HCT116 (cell line): ENCODE measurements at regions not wholly inside any gene's neighbourhood (a gene's known extent, or its start where the extent isn't known, plus 50 kb on each side); places are given as distances from the start of the nearest gene placed in this dataset.

Experiments
- ATAC-seq: fragments of 200-7000 bp; cut with Tn5 transposase; 2 replicates; pipeline ENCODE4 v1.9.1; 2020; ENCODE audit warnings: mild to moderate bottlenecking, moderate library complexity
- BruUV-seq: library from RNA; stranded (reverse); fragments of 400-500 nt; replicated peaks from 2 replicates; lab custom pipeline; 2021; lab: Mats Ljungman, UMichigan
- CTCF ChIA-PET: fragments of 300-600 bp; sonication (Branson Sonifier 250); formaldehyde crosslinking; loops from one replicate; lab custom pipeline; 2021; ENCODE audit warnings: antibody characterized with exemption; lab: Charles Lee
- POLR2A ChIA-PET: fragments of 300-600, 350-600 bp; sonication (Branson Sonifier 250); formaldehyde crosslinking; loops from one replicate; lab custom pipeline; 2021; ENCODE audit warnings: antibody characterized with exemption; lab: Charles Lee
- RAD21 ChIA-PET, 2 experiments: fragments of 300-600 bp; sonication (Branson Sonifier 250); formaldehyde crosslinking; loops; one replicate each; lab custom pipeline; 2023; ENCODE audit warnings: low total read pairs in 2 of 2; ENCODE audit not compliant: uncharacterized antibody in 2 of 2, unreplicated experiment in 2 of 2, low non-redundant PET in 1 of 2; lab: Charles Lee
- DNase-seq: peaks from one replicate; pipeline ENCODE4 v3.0.0-alpha.2; 2010; ENCODE audit warnings: low read depth, low spot score
- H2AFZ ChIP-seq: fragments of 200-600 bp; shearing (Covaris generic), sonication (generic); 2 replicates; pipeline ENCODE4 v1.6.1; 2017; ENCODE audit warnings: low read depth, mixed run types, mixed read lengths, antibody characterized with exemption, low read length; ENCODE audit not compliant: poor library complexity, severe bottlenecking
- H3K27ac ChIP-seq: 2 replicates; pipeline ENCODE4 v1.5.1; 2012; ENCODE audit warnings: low read depth, low read length
- H3K27me3 ChIP-seq: fragments of 200-600 bp; sonication (generic); 2 replicates; pipeline ENCODE4 v1.6.1; 2016; ENCODE audit warnings: mixed run types, low read length, mixed read lengths; ENCODE audit not compliant: insufficient read depth
- H3K36me3 ChIP-seq, 2 experiments: fragments of 200-500 bp in 1 of 2; fragments of 200-600 bp in 1 of 2; sonication (Bioruptor generic) in 1 of 2; sonication (generic) in 1 of 2; 2 replicates each; pipeline versions ENCODE4 v1.5.1 to v1.6.1; 2014 to 2016; ENCODE audit warnings: low read length in 2 of 2, inconsistent platforms in 1 of 2, mixed read lengths in 1 of 2, mixed run types in 1 of 2; ENCODE audit not compliant: insufficient read depth in 2 of 2, control insufficient read depth in 1 of 2
- H3K4me1 ChIP-seq, 2 experiments: fragments of 200-600 bp in 1 of 2; sonication (generic) in 1 of 2; 2 replicates each; pipeline versions ENCODE4 v1.5.1 to v1.6.1; 2012 to 2017; ENCODE audit warnings: low read length in 2 of 2, inconsistent platforms in 1 of 2, mild to moderate bottlenecking in 1 of 2, mixed read lengths in 1 of 2, mixed run types in 1 of 2, moderate library complexity in 1 of 2; ENCODE audit not compliant: insufficient read depth in 2 of 2, control insufficient read depth in 1 of 2
- H3K4me2 ChIP-seq: fragments of 200-600 bp; sonication (generic); 2 replicates; pipeline ENCODE4 v1.6.1; 2017; ENCODE audit warnings: mixed run types, low read length, mixed read lengths
- H3K4me3 ChIP-seq, 2 experiments: fragments of 200-600 bp in 1 of 2; sonication (generic) in 1 of 2; replicated peaks in 1 of 2; 2 replicates each; pipeline ENCODE4 v1.5.1; 2011 to 2016; ENCODE audit warnings: low read length in 2 of 2, control low read depth in 1 of 2, low read depth in 1 of 2, mild to moderate bottlenecking in 1 of 2, mixed read lengths in 1 of 2, mixed run types in 1 of 2
- H3K79me2 ChIP-seq: fragments of 200-600 bp; sonication (generic); 2 replicates; pipeline ENCODE4 v1.6.1; 2017; ENCODE audit warnings: mild to moderate bottlenecking, mixed run types, low read length, moderate library complexity, mixed read lengths; ENCODE audit not compliant: insufficient read depth
- H3K9ac ChIP-seq: fragments of 200-600 bp; sonication (generic); 2 replicates; pipeline ENCODE4 v1.6.1; 2016; ENCODE audit warnings: low read length, mixed read lengths
- H3K9me2 ChIP-seq: fragments of 200-600 bp; sonication (generic), shearing (Covaris generic); 2 replicates; pipeline ENCODE4 v1.6.1; 2017; ENCODE audit warnings: mixed run types, mild to moderate bottlenecking, moderate library complexity; ENCODE audit not compliant: insufficient read depth
- H3K9me3 ChIP-seq, 2 experiments: fragments of 200-500 bp in 1 of 2; fragments of 200-600 bp in 1 of 2; sonication (Bioruptor generic) in 1 of 2; sonication (generic) in 1 of 2; 2 replicates each; pipeline ENCODE4 v1.6.1; 2014 to 2017; ENCODE audit warnings: low read length in 2 of 2, mixed read lengths in 2 of 2, inconsistent platforms in 1 of 2, low read depth in 1 of 2, mild to moderate bottlenecking in 1 of 2, mixed run types in 1 of 2, moderate library complexity in 1 of 2; ENCODE audit not compliant: control insufficient read depth in 1 of 2, insufficient read depth in 1 of 2
- H4K20me1 ChIP-seq: fragments of 200-600 bp; sonication (generic), shearing (Covaris generic); 2 replicates; pipeline ENCODE4 v1.6.1; 2017; ENCODE audit warnings: mixed run types, mild to moderate bottlenecking, moderate library complexity; ENCODE audit not compliant: insufficient read depth
- ATF3 ChIP-seq: IDR thresholded peaks from 2 replicates; pipeline ENCODE4 v1.6.1; 2012
- CBX3 ChIP-seq: IDR thresholded peaks from 2 replicates; pipeline ENCODE4 v1.6.1; 2012; ENCODE audit warnings: low read depth
- EGR1 ChIP-seq: IDR thresholded peaks from 2 replicates; pipeline ENCODE4 v1.6.1; 2012; ENCODE audit warnings: low read depth
- ELF1 ChIP-seq: IDR thresholded peaks from 2 replicates; pipeline ENCODE4 v1.6.1; 2012; ENCODE audit warnings: low read depth, borderline replicate concordance
- EZH2phosphoT487 ChIP-seq: fragments of 200-600 bp; IDR thresholded peaks from 2 replicates; pipeline ENCODE4 v1.6.1; 2018; ENCODE audit warnings: antibody characterized with exemption, borderline replicate concordance
- POLR2A ChIP-seq: IDR thresholded peaks from 2 replicates; pipeline ENCODE4 v1.7.0; 2011; ENCODE audit warnings: borderline replicate concordance; ENCODE audit not compliant: insufficient read depth, insufficient read length; ENCODE audit errors: extremely low read depth
- POLR2AphosphoS5 ChIP-seq: IDR thresholded peaks from 2 replicates; pipeline ENCODE4 v1.6.1; 2011; ENCODE audit warnings: mild to moderate bottlenecking, low read depth, low read length, moderate library complexity
- RAD21 ChIP-seq: IDR thresholded peaks from 2 replicates; pipeline ENCODE4 v1.6.1; 2012; ENCODE audit warnings: low read depth, mild to moderate bottlenecking
- REST ChIP-seq: IDR thresholded peaks from 2 replicates; pipeline ENCODE4 v1.6.1; 2012; ENCODE audit warnings: low read depth
- SIN3A ChIP-seq: IDR thresholded peaks from 2 replicates; pipeline ENCODE4 v1.6.1; 2012; ENCODE audit warnings: low read depth
- SP1 ChIP-seq: IDR thresholded peaks from 2 replicates; pipeline ENCODE4 v1.6.1; 2012; ENCODE audit warnings: low read depth
- SRF ChIP-seq: IDR thresholded peaks from 2 replicates; pipeline ENCODE4 v1.6.1; 2012; ENCODE audit warnings: low read depth
- TCF7L2 ChIP-seq: IDR thresholded peaks from 2 replicates; pipeline ENCODE4 v1.7.0; 2011; ENCODE audit warnings: borderline replicate concordance, inconsistent platforms; ENCODE audit not compliant: insufficient read depth, insufficient read length; ENCODE audit errors: extremely low read depth
- ZBTB33 ChIP-seq: IDR thresholded peaks from 2 replicates; pipeline ENCODE4 v1.6.1; 2011; ENCODE audit warnings: mild to moderate bottlenecking, low read length, moderate library complexity; ENCODE audit not compliant: insufficient replicate concordance; ENCODE audit errors: extremely low read depth
- ZNF274 ChIP-seq: fragments of 200-500 bp; sonication (Bioruptor generic); IDR thresholded peaks from 2 replicates; pipeline ENCODE4 v1.6.1; 2014; ENCODE audit warnings: mild to moderate bottlenecking, low read depth, low read length, inconsistent platforms
- intact Hi-C: fragments of 100-400 bp; cut with micrococcal nuclease; formaldehyde crosslinking; loops from 2 replicates; pipeline ENCODE4 v1.10.0; 2022

GRCh38 chr1:80171631-80172030, 1165.1 kb upstream of the ADGRL4 start:
- no peaks in the 10 kb centered on the region for H3K9me3 ChIP-seq
- BruUV-seq: no TSS peak
- H3K4me3 ChIP-seq: no peak overlapping the region

GRCh38 chr1:80170811-80171485, 1164.4 kb upstream of the ADGRL4 start:
- Histone ChIP-seq H3K4me2 (no peak overlapping the region), H3K36me3 (no peaks in the 10 kb centered on the region), H3K9ac (no peak overlapping the region), H2AFZ (no peak overlapping the region), H3K9me2 (no peaks in the 10 kb centered on the region), H3K79me2 (no peaks in the 10 kb centered on the region), H3K4me3 (no peak overlapping the region), H3K27me3 (no peaks in the 10 kb centered on the region), H3K4me1 (no peaks in the 10 kb centered on the region), H3K9me3 (no peaks in the 10 kb centered on the region), H4K20me1 (no peaks in the 10 kb centered on the region), H3K27ac (no peak overlapping the region)
- DNase-seq (no peak), ATAC-seq (no peak)
- BruUV-seq: no TSS peak
- ChIA-PET POLR2A (no interaction called here), RAD21 (no interaction called here), CTCF (no interaction called here)
- intact Hi-C loops: no loop called here
- no peak for TF ChIP-seq REST
- TF ChIP-seq POLR2AphosphoS5: no peak
- TF ChIP-seq EGR1: no peak
- no peak for TF ChIP-seq ELF1
- no peak for TF ChIP-seq SIN3A
- TF ChIP-seq EZH2phosphoT487: no peak
- TF ChIP-seq CBX3: no peak
- TF ChIP-seq SP1: no peak
- TF ChIP-seq RAD21: no peak
- no peak for TF ChIP-seq SRF
- TF ChIP-seq TCF7L2: no peak
- no peak for TF ChIP-seq ZBTB33

More at GRCh38 chr1:80171631-80172030, 1165.1 kb upstream of the ADGRL4 start:
- no peaks in the 10 kb centered on the region for H3K4me1 ChIP-seq
- H3K36me3 ChIP-seq: no peaks in the 10 kb centered on the region
- H3K27ac ChIP-seq: no peak overlapping the region
- H3K4me2 ChIP-seq: no peak overlapping the region
- no peaks in the 10 kb centered on the region for H4K20me1 ChIP-seq
- no peaks in the 10 kb centered on the region for H3K9me2 ChIP-seq
- no peak overlapping the region for H2AFZ ChIP-seq
- TF ChIP-seq ZNF274: no peak
- TF ChIP-seq POLR2A: no peak
- no peak for TF ChIP-seq SP1
- no peak for TF ChIP-seq SRF
- no peak for TF ChIP-seq EGR1
- TF ChIP-seq ATF3: no peak
- ChIA-PET POLR2A (no interaction called here), RAD21 (no interaction called here), CTCF (no interaction called here)
- H3K9ac ChIP-seq: no peak overlapping the region
- H3K79me2 ChIP-seq: no peaks in the 10 kb centered on the region
- no peak for ATAC-seq
- intact Hi-C loops: no loop called here
- DNase-seq: no peak
- H3K27me3 ChIP-seq: no peaks in the 10 kb centered on the region
